ENCODE measurements at regions not wholly inside any gene's neighbourhood (a gene's known extent, or its start where the extent isn't known, plus 50 kb on each side); places are given as distances from the start of the nearest gene placed in this dataset.

DNA sequence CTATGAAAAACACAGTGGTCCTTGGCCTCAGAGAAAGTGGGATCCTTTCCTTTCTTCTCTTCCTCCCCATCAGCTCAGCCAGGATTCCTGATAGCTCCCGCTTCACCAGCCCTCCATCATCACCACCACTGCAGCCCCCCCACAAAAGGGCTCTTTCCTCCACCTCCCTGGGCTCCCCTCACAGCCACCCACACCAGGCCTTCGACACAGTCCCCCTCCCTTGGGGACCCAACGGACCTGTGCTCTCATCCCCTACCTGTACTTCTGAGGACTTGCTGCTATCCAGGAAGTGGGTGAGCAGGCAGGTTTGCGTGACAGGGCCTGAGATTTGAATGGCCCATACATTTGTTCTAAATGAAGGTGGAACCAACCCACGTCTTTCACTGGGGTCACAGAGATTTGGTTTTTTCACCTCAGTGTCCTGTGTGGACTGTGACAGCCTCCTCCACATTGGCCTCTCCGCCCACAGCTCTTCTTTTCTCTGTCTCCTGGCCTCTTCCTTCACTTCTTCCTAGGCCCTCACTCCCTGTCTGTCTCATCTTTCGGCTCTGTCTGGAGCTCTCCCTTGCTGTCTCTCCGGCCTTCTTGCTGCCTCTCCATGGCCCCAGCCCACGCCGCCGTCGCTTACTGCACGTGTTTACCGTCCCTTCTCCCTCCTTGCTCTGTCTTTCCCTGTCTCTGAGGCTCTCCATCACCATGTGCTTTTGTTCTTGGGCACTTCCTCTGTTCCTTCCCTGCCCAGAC lies 238.6 kb downstream of the FOXD2 start:
- H3K4me3 ChIP-seq (ENCODE audit: low read depth, low read length, poor library complexity, severe bottlenecking): no peak overlapping the region
- H3K9ac ChIP-seq (ENCODE audit: low read length): no peak overlapping the region
- H3K4me1 ChIP-seq (ENCODE audit: insufficient read depth, low read length, severe bottlenecking): no peaks in the 10 kb centered on the region
- H3K4me2 ChIP-seq (ENCODE audit: low read length): no peak overlapping the region
- H3K36me3 ChIP-seq (ENCODE audit: insufficient read depth, low read length): no peaks in the 10 kb centered on the region
- no peaks in the 10 kb centered on the region for H4K20me1 ChIP-seq (ENCODE audit: insufficient read depth, low read length)
- H3K9me3 ChIP-seq (ENCODE audit: low read length): peaks cover 4% of the 10 kb centered on the region; the same call in 1 of the 2 replicates
- no peaks in the 10 kb centered on the region for H3K79me2 ChIP-seq (ENCODE audit: insufficient read depth, low read length)
- no peaks in the 10 kb centered on the region for H3K9me2 ChIP-seq (ENCODE audit: low read depth, low read length)
- no peaks in the 10 kb centered on the region for H3F3A ChIP-seq (ENCODE audit: insufficient read depth, low read length)
- H3K27me3 ChIP-seq (ENCODE audit: insufficient read depth, low read length): no peaks in the 10 kb centered on the region
- H2AFZ ChIP-seq (ENCODE audit: low read length): no peak overlapping the region
- H3K27ac ChIP-seq (ENCODE audit: low read depth, low read length, poor library complexity, severe bottlenecking): no peak overlapping the region
- TF ChIP-seq, protein P1, sequence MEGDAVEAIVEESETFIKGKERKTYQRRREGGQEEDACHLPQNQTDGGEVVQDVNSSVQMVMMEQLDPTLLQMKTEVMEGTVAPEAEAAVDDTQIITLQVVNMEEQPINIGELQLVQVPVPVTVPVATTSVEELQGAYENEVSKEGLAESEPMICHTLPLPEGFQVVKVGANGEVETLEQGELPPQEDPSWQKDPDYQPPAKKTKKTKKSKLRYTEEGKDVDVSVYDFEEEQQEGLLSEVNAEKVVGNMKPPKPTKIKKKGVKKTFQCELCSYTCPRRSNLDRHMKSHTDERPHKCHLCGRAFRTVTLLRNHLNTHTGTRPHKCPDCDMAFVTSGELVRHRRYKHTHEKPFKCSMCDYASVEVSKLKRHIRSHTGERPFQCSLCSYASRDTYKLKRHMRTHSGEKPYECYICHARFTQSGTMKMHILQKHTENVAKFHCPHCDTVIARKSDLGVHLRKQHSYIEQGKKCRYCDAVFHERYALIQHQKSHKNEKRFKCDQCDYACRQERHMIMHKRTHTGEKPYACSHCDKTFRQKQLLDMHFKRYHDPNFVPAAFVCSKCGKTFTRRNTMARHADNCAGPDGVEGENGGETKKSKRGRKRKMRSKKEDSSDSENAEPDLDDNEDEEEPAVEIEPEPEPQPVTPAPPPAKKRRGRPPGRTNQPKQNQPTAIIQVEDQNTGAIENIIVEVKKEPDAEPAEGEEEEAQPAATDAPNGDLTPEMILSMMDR (IDR thresholded peaks at IDR 0.05; ENCODE audit: low read length): no peak
- no peak for TF ChIP-seq EZH2 (IDR thresholded peaks at IDR 0.05; ENCODE audit: borderline replicate concordance, low read length)

DNA sequence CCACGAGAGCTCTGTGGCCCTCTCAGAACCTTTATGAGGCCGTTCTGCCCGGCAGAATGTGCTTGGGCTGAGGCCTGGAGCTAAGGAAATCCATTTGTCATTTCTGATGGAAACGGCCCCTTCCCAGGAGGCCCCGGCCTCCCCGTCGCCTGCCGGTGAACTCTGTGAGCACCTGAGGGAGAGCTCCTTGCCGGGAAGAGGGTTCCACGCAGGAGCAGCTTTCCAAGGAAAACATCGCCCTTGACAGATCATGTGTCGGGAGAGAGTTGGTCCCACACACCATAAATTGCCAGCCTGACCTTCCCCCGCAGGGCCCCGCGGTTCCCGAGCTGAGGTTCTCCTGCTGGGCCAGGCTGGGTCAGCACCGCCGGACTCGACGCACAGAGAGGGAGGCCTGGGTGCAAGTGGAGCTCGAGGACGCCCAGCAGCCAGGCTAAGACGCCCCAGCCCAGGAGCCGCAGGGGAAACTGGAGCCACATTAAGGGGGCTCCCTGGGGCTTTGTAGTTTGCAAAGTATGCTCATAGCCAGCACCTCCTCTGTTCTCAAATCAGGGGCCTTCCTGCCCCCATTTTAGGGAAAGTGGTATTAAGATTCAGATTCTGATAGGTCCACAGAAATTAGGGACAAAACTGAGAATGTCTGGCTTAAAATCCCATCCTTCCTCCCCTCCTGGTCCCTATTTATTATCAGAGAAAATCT lies 239.5 kb downstream of the FOXD2 start:
- Histone ChIP-seq H3K4me2 (ENCODE audit: low read length) (no peak overlapping the region), H4K20me1 (ENCODE audit: insufficient read depth, low read length) (no peaks in the 10 kb centered on the region), H3K4me3 (ENCODE audit: low read depth, low read length, poor library complexity, severe bottlenecking) (no peak overlapping the region), H3K27ac (ENCODE audit: low read depth, low read length, poor library complexity, severe bottlenecking) (no peak overlapping the region), H3K4me1 (ENCODE audit: insufficient read depth, low read length, severe bottlenecking) (no peaks in the 10 kb centered on the region), H3K36me3 (ENCODE audit: insufficient read depth, low read length) (no peaks in the 10 kb centered on the region), H3K79me2 (ENCODE audit: insufficient read depth, low read length) (no peaks in the 10 kb centered on the region), H3K9me2 (ENCODE audit: low read depth, low read length) (no peaks in the 10 kb centered on the region), H2AFZ (ENCODE audit: low read length) (no peak overlapping the region), H3K9ac (ENCODE audit: low read length) (no peak overlapping the region), H3K27me3 (ENCODE audit: insufficient read depth, low read length) (no peaks in the 10 kb centered on the region), H3K9me3 (ENCODE audit: low read length) (peaks cover 4% of the 10 kb centered on the region; the same call in 1 of the 2 replicates), H3F3A (ENCODE audit: insufficient read depth, low read length) (no peaks in the 10 kb centered on the region)
- TF ChIP-seq EZH2 (IDR thresholded peaks at IDR 0.05; ENCODE audit: borderline replicate concordance, low read length): no peak
- TF ChIP-seq, protein P1 (IDR thresholded peaks at IDR 0.05; ENCODE audit: low read length): no peak

DNA sequence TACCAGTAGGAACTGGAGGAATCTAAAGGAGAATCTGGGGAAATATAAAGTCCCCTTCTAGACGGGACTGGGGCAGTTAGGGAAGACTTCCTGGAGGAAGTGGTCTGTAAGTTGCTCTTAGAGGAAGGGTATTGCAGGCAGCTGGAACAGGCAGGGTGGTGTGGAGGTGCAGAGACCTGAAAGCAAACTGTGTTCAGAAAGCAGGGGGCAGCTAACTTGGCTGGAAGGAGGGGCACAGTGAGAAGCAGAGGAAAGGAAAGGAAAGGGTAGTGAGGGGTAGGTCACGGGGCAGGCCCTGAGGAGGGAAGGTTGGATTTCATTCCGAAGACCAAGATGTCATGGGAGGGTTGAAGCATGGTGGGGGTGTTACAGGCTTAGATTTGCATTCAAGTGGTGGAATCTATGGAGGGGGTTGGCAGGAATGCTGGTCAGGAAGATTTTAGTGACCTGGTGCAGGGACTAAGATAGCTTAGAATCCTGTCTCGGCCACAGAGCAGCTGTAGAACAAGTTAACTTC lies 240.7 kb downstream of the FOXD2 start:
- H3K4me3 ChIP-seq (ENCODE audit: low read depth, low read length, poor library complexity, severe bottlenecking): no peak overlapping the region

More for the DNA sequence above, 240.7 kb downstream of the FOXD2 start:
- TF ChIP-seq, protein P1 (IDR thresholded peaks at IDR 0.05; ENCODE audit: low read length): no peak
- TF ChIP-seq EZH2 (IDR thresholded peaks at IDR 0.05; ENCODE audit: borderline replicate concordance, low read length): no peak
- Histone ChIP-seq H3K9me2 (ENCODE audit: low read depth, low read length) (no peaks in the 10 kb centered on the region), H4K20me1 (ENCODE audit: insufficient read depth, low read length) (no peaks in the 10 kb centered on the region), H3K9ac (ENCODE audit: low read length) (no peak overlapping the region), H3K27me3 (ENCODE audit: insufficient read depth, low read length) (no peaks in the 10 kb centered on the region), H3K27ac (ENCODE audit: low read depth, low read length, poor library complexity, severe bottlenecking) (no peak overlapping the region), H3K4me2 (ENCODE audit: low read length) (no peak overlapping the region), H2AFZ (ENCODE audit: low read length) (no peak overlapping the region), H3F3A (ENCODE audit: insufficient read depth, low read length) (no peaks in the 10 kb centered on the region), H3K9me3 (ENCODE audit: low read length) (no peaks in the 10 kb centered on the region), H3K4me1 (ENCODE audit: insufficient read depth, low read length, severe bottlenecking) (no peaks in the 10 kb centered on the region), H3K79me2 (ENCODE audit: insufficient read depth, low read length) (no peaks in the 10 kb centered on the region), H3K36me3 (ENCODE audit: insufficient read depth, low read length) (no peaks in the 10 kb centered on the region)

Measured in OCI-LY1 (cell line).